Liver (tissue), 3 donors: ENCODE measurements at regions not wholly inside any gene's neighbourhood (a gene's known extent, or its start where the extent isn't known, plus 50 kb on each side); places are given as distances from the start of the nearest gene placed in this dataset.

Source experiments
- ATF3 ChIP-seq: IDR thresholded peaks from 2 replicates; pipeline ENCODE4 v1.6.1; 2016; ENCODE audit warnings: antibody characterized with exemption
- CTCF ChIP-seq: fragments of 150-350 bp; IDR thresholded peaks from 2 replicates; pipeline ENCODE4 v1.5.1; 2017; ENCODE audit warnings: improper control_type of control experiment, low read depth, low read length; ENCODE audit not compliant: missing input control
- EGR1 ChIP-seq, 2 donors: IDR thresholded peaks; 2 replicates each; pipeline ENCODE4 v1.6.1; 2016 to 2018; ENCODE audit warnings: antibody characterized with exemption in 2 of 2, low read depth in 2 of 2
- GABPA ChIP-seq, 2 donors: IDR thresholded peaks in 1 of 2; conservative IDR thresholded peaks in 1 of 2; 2 replicates each; pipeline ENCODE4 v1.6.1; 2016; ENCODE audit warnings: antibody characterized with exemption in 2 of 2, mild to moderate bottlenecking in 1 of 2, moderate library complexity in 1 of 2
- MAX ChIP-seq: IDR thresholded peaks from 2 replicates; pipeline ENCODE4 v1.6.1; 2016; ENCODE audit warnings: antibody characterized with exemption
- RAD21 ChIP-seq, 2 donors: IDR thresholded peaks; 2 replicates each; pipeline ENCODE4 v1.6.1; 2016; ENCODE audit warnings: antibody characterized with exemption in 2 of 2, mild to moderate bottlenecking in 2 of 2
- REST ChIP-seq: IDR thresholded peaks from 2 replicates; pipeline ENCODE4 v1.6.1; 2016; ENCODE audit warnings: antibody characterized with exemption, mild to moderate bottlenecking
- TAF1 ChIP-seq: conservative IDR thresholded peaks from 2 replicates; pipeline ENCODE4 v1.6.1; 2016; ENCODE audit warnings: antibody characterized with exemption, mild to moderate bottlenecking
- donor health status: healthy.
- donor health status: healthy.

GRCh38 chr7:19872094-19872493 is 98.7 kb upstream of the TMEM196 start:
- TF ChIP-seq CTCF, result no peak
- TF ChIP-seq RAD21 (IDR thresholded peaks at IDR 0.05), result no peak
- TF ChIP-seq MAX, result no peak
- no peak for TF ChIP-seq REST
- TF ChIP-seq ATF3, result no peak
- TF ChIP-seq EGR1 (IDR thresholded peaks at IDR 0.05; ENCODE audit: low read depth in 2 of 2), result no peak
- TF ChIP-seq GABPA (IDR thresholded peaks at IDR 0.05 in 1 of 2, conservative IDR thresholded peaks at IDR 0.05 in 1 of 2), result no peak
- no peak for TF ChIP-seq TAF1
